HG03439 (cell line): ENCODE measurements at regions not wholly inside any gene's neighbourhood (a gene's known extent, or its start where the extent isn't known, plus 50 kb on each side); places are given as distances from the start of the nearest gene placed in this dataset.
A peak's percentile ranks its signal among the peaks of the same experiment; 100 is the strongest.

Source experiments
- ATAC-seq: cut with Tn5 transposase; IDR thresholded peaks from one replicate; pipeline ENCODE4 v1.9.1; 2021; ENCODE audit warnings: mild to moderate bottlenecking, moderate library complexity; ENCODE audit not compliant: unreplicated experiment

- ATAC-seq, result no peak
These were observed 647.1 kb downstream of the GALR1 start for GRCh38 chr18:77896586-77897252.

- no peak for ATAC-seq
These were observed 648.0 kb downstream of the GALR1 start for GRCh38 chr18:77897606-77898005.

- ATAC-seq, result peak; percentile 96
These were observed 650.5 kb downstream of the GALR1 start for GRCh38 chr18:77899972-77900754.

- ATAC-seq, result no peak
These were observed 655.4 kb downstream of the GALR1 start for GRCh38 chr18:77905011-77905410.

- ATAC-seq, result no peak
These were observed 655.9 kb downstream of the GALR1 start for GRCh38 chr18:77905449-77906055.

GRCh38 chr18:77906103-77906892 lies 656.6 kb downstream of the GALR1 start:
- no peak for ATAC-seq

GRCh38 chr18:77910347-77910746 lies 660.7 kb downstream of the GALR1 start:
- ATAC-seq, result no peak

- no peak for ATAC-seq
These were observed 662.4 kb downstream of the GALR1 start for GRCh38 chr18:77911971-77912605.

- no peak for ATAC-seq
These were observed 669.1 kb downstream of the GALR1 start for GRCh38 chr18:77918730-77919129.

- no peak for ATAC-seq
These were observed 670.3 kb downstream of the GALR1 start for GRCh38 chr18:77919923-77920322.

- ATAC-seq, result no peak
These were observed 685.7 kb downstream of the GALR1 start for GRCh38 chr18:77935342-77935741.

GRCh38 chr18:77940566-77940965 lies 690.9 kb downstream of the GALR1 start:
- ATAC-seq, result no peak

GRCh38 chr18:77944533-77944932 lies 694.9 kb downstream of the GALR1 start:
- no peak for ATAC-seq

- ATAC-seq, result no peak
These were observed 698.9 kb downstream of the GALR1 start for GRCh38 chr18:77948567-77948966.

GRCh38 chr18:77949355-77949973 lies 699.8 kb downstream of the GALR1 start:
- ATAC-seq, result no peak

- no peak for ATAC-seq
These were observed 709.6 kb downstream of the GALR1 start for GRCh38 chr18:77959248-77959647.

GRCh38 chr18:77960791-77961410 lies 711.3 kb downstream of the GALR1 start:
- no peak for ATAC-seq

- no peak for ATAC-seq
These were observed 717.4 kb downstream of the GALR1 start for GRCh38 chr18:77967071-77967470.

GRCh38 chr18:77967791-77968190 lies 718.1 kb downstream of the GALR1 start:
- no peak for ATAC-seq

- ATAC-seq, result no peak
These were observed 720.3 kb downstream of the GALR1 start for GRCh38 chr18:77969972-77970371.
